ENCODE measurements at regions not wholly inside any gene's neighbourhood (a gene's known extent, or its start where the extent isn't known, plus 50 kb on each side); places are given as distances from the start of the nearest gene placed in this dataset.

- no peak for TF ChIP-seq POLR2A (IDR thresholded peaks at IDR 0.05)
- TF ChIP-seq, protein P1, sequence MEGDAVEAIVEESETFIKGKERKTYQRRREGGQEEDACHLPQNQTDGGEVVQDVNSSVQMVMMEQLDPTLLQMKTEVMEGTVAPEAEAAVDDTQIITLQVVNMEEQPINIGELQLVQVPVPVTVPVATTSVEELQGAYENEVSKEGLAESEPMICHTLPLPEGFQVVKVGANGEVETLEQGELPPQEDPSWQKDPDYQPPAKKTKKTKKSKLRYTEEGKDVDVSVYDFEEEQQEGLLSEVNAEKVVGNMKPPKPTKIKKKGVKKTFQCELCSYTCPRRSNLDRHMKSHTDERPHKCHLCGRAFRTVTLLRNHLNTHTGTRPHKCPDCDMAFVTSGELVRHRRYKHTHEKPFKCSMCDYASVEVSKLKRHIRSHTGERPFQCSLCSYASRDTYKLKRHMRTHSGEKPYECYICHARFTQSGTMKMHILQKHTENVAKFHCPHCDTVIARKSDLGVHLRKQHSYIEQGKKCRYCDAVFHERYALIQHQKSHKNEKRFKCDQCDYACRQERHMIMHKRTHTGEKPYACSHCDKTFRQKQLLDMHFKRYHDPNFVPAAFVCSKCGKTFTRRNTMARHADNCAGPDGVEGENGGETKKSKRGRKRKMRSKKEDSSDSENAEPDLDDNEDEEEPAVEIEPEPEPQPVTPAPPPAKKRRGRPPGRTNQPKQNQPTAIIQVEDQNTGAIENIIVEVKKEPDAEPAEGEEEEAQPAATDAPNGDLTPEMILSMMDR (IDR thresholded peaks at IDR 0.05) = no peak
Observed at GRCh38 chr6:141653590-141653989, 479.1 kb upstream of the GJE1 start.

Measured in heart left ventricle (tissue), 13 donors.